Pancreas (tissue), 10 donors: ENCODE measurements at regions not wholly inside any gene's neighbourhood (a gene's known extent, or its start where the extent isn't known, plus 50 kb on each side); places are given as distances from the start of the nearest gene placed in this dataset.

Experiments
- ATAC-seq, 4 donors: fragments of 200-7000 bp; cut with Tn5 transposase; one replicate each; pipeline versions ENCODE4 v1.8.0 to v1.9.1; 2020; ENCODE audit warnings: mild to moderate bottlenecking in 4 of 4, moderate library complexity in 4 of 4
- DNase-seq, 6 donors: peaks; one replicate each; pipeline ENCODE4 v3.0.0-alpha.2; 2020
- FAIRE-seq: peaks from 2 replicates; lab custom pipeline; 2012; peaks lifted over from hg19 to GRCh38; lab: Jason Lieb, UNC
- H3K27ac ChIP-seq, 4 donors: fragments of 200-600 bp; sonication (generic); 1 replicate in 3 of 4; 2 replicates in 1 of 4; pipeline versions ENCODE4 v1.5.0 to v1.8.0; 2020
- H3K27me3 ChIP-seq, 4 donors: fragments of 200-600 bp; one replicate each; pipeline ENCODE4 v1.8.0; 2021
- H3K36me3 ChIP-seq, 3 donors: fragments of 200-600 bp; sonication (generic) in 1 of 3; one replicate each; pipeline versions ENCODE4 v1.5.0 to v1.8.0; 2020 to 2021
- H3K4me1 ChIP-seq, 3 donors: fragments of 200-600 bp; one replicate each; pipeline ENCODE4 v1.8.0; 2021
- H3K4me3 ChIP-seq, 4 donors: fragments of 200-600 bp; sonication (generic) in 2 of 4; one replicate each; pipeline versions ENCODE4 v1.5.0 to v1.8.0; 2020 to 2021
- H3K9me3 ChIP-seq, 4 donors: fragments of 200-600 bp; one replicate each; pipeline ENCODE4 v1.8.0; 2021
- WGBS, 2 donors: extraction: QIAGEN DNeasy Blood & Tissue Kit; methylation state at CpG; one replicate each; pipeline ENCODE4 v1.1.7; 2013; 5-methylcytosine and 5-hydroxymethylcytosine counted together
- intact Hi-C, 3 donors: fragments of 100-400 bp; cut with DNase I; formaldehyde crosslinking; loops; one replicate each; pipeline versions ENCODE4 v1.11.1 to v1.14.2; 2022
- TF ChIP-seq, protein P1 (sequence below), 4 donors: fragments of 200-600 bp; sonication (generic) in 3 of 4; IDR thresholded peaks; one replicate each; pipeline versions ENCODE4 v1.5.0 to v1.8.0; 2021; ENCODE audit warnings: antibody characterized with exemption in 4 of 4
- donor health status: healthy with polysubstance abuse.
- donor health status: DM: no; HTN: no; CAD: no; lungs with moderate emphysema.
- donor health status: DM: no; HTN: no; CAD: no.
- donor health status: control.
- donor health status: control.
- donor health status: Bipolar disorder and iron deficiency.
- donor health status: DM: yes; HTN: yes; CAD: no.
- donor health status: DM: no; HTN: no; CAD: no.
- donor health status: DM: no; HTN: no; CAD: no.
- donor health status: DM: yes; HTN: yes; CAD: no.

DNA sequence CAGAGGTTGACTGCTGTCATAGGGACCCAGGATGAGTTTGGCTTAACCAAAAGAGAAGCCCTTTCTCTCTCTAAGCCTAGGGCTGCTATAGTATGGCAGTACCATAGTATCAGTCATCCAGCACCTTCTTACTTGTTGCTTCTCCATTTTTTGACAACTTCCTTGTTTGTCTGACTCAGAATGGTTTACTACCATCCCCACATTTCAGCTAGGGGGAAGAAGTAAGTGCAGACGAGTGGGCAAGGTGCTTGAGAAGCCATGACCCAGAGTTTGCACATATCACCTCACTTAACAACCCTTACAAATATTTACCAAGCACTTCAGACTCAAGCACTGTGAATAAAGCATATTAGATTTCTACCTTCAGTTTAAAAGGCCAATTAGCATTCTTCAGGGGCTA is 289.9 kb upstream of the TSHZ2 start:
- no peaks in the 10 kb centered on the region for H3K4me1 ChIP-seq
- no peaks in the 10 kb centered on the region for H3K9me3 ChIP-seq
- H3K27ac ChIP-seq = no peak overlapping the region
- ATAC-seq = peak in 1 of 4 donors; percentile 32
- TF ChIP-seq, protein P1, sequence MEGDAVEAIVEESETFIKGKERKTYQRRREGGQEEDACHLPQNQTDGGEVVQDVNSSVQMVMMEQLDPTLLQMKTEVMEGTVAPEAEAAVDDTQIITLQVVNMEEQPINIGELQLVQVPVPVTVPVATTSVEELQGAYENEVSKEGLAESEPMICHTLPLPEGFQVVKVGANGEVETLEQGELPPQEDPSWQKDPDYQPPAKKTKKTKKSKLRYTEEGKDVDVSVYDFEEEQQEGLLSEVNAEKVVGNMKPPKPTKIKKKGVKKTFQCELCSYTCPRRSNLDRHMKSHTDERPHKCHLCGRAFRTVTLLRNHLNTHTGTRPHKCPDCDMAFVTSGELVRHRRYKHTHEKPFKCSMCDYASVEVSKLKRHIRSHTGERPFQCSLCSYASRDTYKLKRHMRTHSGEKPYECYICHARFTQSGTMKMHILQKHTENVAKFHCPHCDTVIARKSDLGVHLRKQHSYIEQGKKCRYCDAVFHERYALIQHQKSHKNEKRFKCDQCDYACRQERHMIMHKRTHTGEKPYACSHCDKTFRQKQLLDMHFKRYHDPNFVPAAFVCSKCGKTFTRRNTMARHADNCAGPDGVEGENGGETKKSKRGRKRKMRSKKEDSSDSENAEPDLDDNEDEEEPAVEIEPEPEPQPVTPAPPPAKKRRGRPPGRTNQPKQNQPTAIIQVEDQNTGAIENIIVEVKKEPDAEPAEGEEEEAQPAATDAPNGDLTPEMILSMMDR (IDR thresholded peaks at IDR 0.05) = no peak
- no peaks in the 10 kb centered on the region for H3K36me3 ChIP-seq
- no peak for DNase-seq
- WGBS, 2 donors = 14 to 33% methylated on average over 1 of the region's 1 CpG
- H3K4me3 ChIP-seq = no peak overlapping the region
- intact Hi-C loops = no loop called here
- FAIRE-seq = no peak
- H3K27me3 ChIP-seq = no peaks in the 10 kb centered on the region

DNA sequence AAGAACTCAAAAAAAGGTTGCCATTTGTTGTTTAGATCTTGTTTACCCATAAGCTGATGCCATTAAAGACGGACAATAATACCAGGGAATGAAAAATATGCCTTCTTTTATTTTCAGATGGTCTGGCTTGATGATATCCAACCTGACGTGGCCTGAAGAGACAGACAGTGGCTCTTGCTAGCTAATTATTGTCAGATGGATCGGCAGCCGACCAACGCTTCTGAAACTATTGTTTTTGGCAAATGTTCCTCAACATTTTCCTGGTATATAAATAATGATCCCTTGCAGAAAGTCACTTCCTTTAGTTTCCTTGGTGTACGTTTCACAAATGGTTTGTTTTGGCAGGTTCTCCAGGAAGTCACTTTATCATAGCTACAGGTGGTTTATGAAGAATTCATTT is 290.9 kb upstream of the TSHZ2 start:
- no peak for ATAC-seq

DNA sequence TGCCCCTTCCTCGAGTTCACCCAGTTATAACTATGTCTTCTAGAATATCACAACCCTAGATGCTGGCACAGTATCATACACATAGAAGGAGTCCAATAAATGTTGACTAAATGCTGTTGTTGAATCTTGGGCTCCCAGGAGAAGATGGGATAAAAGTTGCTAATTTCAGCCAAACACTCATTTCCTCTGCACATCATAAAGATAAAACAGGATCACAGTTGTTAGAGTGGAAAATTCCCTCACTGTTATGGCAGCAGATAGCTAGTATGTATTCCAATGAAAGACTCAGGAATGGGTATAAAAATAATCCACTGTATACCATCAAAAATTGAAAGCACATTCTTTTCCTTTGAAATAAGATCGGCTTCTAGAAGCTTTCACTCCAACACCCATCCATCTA is 294.9 kb upstream of the TSHZ2 start:
- intact Hi-C loops = no loop called here
- no peaks in the 10 kb centered on the region for H3K4me1 ChIP-seq
- DNase-seq (no peak), FAIRE-seq (no peak), ATAC-seq (no peak)
- no peak overlapping the region for H3K4me3 ChIP-seq
- H3K9me3 ChIP-seq = no peaks in the 10 kb centered on the region
- whole genome bisulfite sequencing, 2 donors = 41 to 70% methylated on average over 2 of the region's 2 CpGs
- no peak overlapping the region for H3K27ac ChIP-seq
- TF ChIP-seq, protein P1 (IDR thresholded peaks at IDR 0.05) = no peak
- no peaks in the 10 kb centered on the region for H3K36me3 ChIP-seq
- no peaks in the 10 kb centered on the region for H3K27me3 ChIP-seq

More for the DNA sequence above, 290.9 kb upstream of the TSHZ2 start:
- FAIRE-seq (no peak), DNase-seq (no peak)
- Histone ChIP-seq H3K36me3 (no peaks in the 10 kb centered on the region), H3K4me1 (no peaks in the 10 kb centered on the region), H3K9me3 (no peaks in the 10 kb centered on the region), H3K27ac (no peak overlapping the region), H3K4me3 (no peak overlapping the region), H3K27me3 (no peaks in the 10 kb centered on the region)
- TF ChIP-seq, protein P1 (IDR thresholded peaks at IDR 0.05) = no peak
- WGBS, 2 donors = 34 to 38% methylated on average over 6 of the region's 6 CpGs
- intact Hi-C loops = no loop called here

DNA sequence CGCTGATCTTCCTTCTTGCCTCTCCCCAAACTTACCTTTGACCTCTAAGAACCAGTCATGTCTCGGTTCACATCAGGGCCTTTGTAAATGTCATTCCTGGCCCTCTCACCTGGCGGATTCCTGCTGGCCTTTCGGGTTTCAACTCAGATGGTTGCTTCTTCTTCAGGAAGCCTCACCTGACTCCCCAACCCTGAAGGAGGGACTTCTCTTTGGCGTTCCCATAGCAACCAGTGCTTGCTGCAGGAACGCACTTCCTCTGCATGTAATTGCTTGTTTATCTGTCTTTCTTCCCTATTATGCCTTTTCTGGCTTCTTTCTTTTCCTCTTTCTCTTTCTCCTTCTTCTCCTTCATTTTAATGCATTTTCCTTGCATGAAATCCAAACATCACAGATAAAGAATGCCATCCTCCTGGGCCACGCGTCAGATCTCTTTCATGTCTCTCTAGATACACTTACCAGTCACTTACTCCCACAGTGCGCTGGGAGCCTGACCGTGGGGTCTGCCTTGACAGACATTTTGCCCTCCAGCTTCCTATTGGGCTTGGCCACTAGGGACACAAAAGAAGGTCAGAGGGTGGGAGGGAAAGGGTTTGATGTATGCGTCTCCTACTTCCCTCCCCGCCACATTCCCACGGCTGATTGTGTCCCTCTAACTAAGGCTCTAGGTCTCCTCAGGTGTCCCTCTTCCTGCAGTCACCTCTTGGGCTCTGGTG is 295.7 kb upstream of the TSHZ2 start:
- TF ChIP-seq, protein P1 (IDR thresholded peaks at IDR 0.05) = no peak
- H3K27ac ChIP-seq = no peak overlapping the region
- H3K9me3 ChIP-seq = no peaks in the 10 kb centered on the region
- H3K36me3 ChIP-seq = no peaks in the 10 kb centered on the region
- H3K4me1 ChIP-seq = no peaks in the 10 kb centered on the region
- 67 to 78% methylated on average over 13 of the region's 13 CpGs for WGBS, 2 donors
- FAIRE-seq (no peak), ATAC-seq (no peak), DNase-seq (no peak)
- intact Hi-C loops = no loop called here
- no peak overlapping the region for H3K4me3 ChIP-seq
- no peaks in the 10 kb centered on the region for H3K27me3 ChIP-seq

DNA sequence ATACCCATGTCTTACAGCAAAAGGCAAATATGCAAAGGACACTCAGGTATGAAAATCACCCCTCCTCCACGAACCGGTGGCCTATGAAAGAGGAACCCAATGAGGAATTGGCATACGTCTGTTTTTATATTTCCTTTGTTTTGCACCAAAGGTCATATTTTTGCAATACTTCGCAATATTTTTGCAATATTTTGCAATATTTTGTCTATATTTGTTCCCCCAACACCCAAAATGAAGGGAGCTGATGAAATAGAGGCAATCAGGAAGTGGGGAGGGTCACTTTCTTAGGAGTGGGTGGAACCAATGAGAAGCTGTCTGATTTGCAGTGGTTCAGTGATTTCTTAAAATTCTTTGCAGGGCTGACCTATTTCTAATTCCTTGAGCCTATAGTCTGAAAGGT is 296.8 kb upstream of the TSHZ2 start:
- intact Hi-C loops = no loop called here
- TF ChIP-seq, protein P1 (IDR thresholded peaks at IDR 0.05) = no peak
- FAIRE-seq (no peak), DNase-seq (no peak), ATAC-seq (peak in 1 of 4 donors; percentile 46)
- no peaks in the 10 kb centered on the region for H3K4me1 ChIP-seq
- no peak overlapping the region for H3K4me3 ChIP-seq
- no peaks in the 10 kb centered on the region for H3K9me3 ChIP-seq
- 80 to 86% methylated on average over 4 of the region's 4 CpGs for WGBS, 2 donors
- no peaks in the 10 kb centered on the region for H3K27me3 ChIP-seq
- no peaks in the 10 kb centered on the region for H3K36me3 ChIP-seq
- no peak overlapping the region for H3K27ac ChIP-seq
